Left ventricle myocardium inferior (tissue), 1 donor: ENCODE measurements at regions not wholly inside any gene's neighbourhood (a gene's known extent, or its start where the extent isn't known, plus 50 kb on each side); places are given as distances from the start of the nearest gene placed in this dataset.

Source experiments
- DNase-seq: peaks from one replicate; pipeline ENCODE4 v3.0.0-alpha.2; 2020
- H3K27ac ChIP-seq: fragments of 200-600 bp; replicated peaks from 2 replicates; pipeline ENCODE4 v1.8.0; 2021
- H3K27me3 ChIP-seq: fragments of 200-600 bp; 2 replicates; pipeline ENCODE4 v1.8.0; 2021; ENCODE audit warnings: low read depth
- H3K36me3 ChIP-seq: fragments of 200-600 bp; 2 replicates; pipeline ENCODE4 v1.8.0; 2021
- H3K4me1 ChIP-seq: fragments of 200-600 bp; 2 replicates; pipeline ENCODE4 v1.8.0; 2021
- H3K4me3 ChIP-seq: fragments of 200-600 bp; 2 replicates; pipeline ENCODE4 v1.8.0; 2021; ENCODE audit warnings: mild to moderate bottlenecking, moderate library complexity
- H3K9me3 ChIP-seq: fragments of 200-600 bp; replicated peaks from 2 replicates; pipeline ENCODE4 v1.8.0; 2021
- intact Hi-C: fragments of 100-400 bp; cut with micrococcal nuclease; formaldehyde crosslinking; loops from one replicate; pipeline ENCODE4 v1.11.0; 2022
- TF ChIP-seq, protein P1 (sequence below): fragments of 200-600 bp; IDR thresholded peaks from 2 replicates; pipeline ENCODE4 v1.8.0; 2021; ENCODE audit warnings: antibody characterized with exemption, mild to moderate bottlenecking, borderline replicate concordance
- donor health status: DM: no; HTN: yes; CAD: no; lungs with severe emphysema.

DNA sequence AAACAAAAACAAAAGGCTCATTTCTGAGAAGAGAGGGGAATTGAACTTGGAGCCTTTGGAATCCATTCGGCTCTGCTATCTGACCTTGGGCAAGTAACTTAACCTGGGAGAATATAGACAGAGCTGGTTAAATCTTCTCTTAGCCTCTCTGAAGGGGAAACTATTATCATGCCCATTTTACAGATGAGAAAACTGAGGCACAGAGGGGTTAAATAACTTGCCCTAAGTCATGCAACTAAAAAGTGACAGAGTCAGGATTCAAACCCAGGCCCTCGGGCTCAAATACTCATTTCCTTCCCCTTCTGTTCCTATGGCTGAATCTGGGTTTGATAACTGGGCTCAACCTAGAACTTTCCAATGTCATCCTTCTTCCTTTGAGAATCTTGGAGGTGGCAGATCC is 291.3 kb upstream of the MSX2 start:
- H3K36me3 ChIP-seq, result no peaks in the 10 kb centered on the region
- intact Hi-C loops, result no loop called here
- H3K4me1 ChIP-seq, result no peaks in the 10 kb centered on the region
- H3K4me3 ChIP-seq, result no peak overlapping the region
- no peak overlapping the region for H3K27ac ChIP-seq
- DNase-seq, result no peak
- H3K27me3 ChIP-seq, result peaks cover 84% of the 10 kb centered on the region
- TF ChIP-seq, protein P1, sequence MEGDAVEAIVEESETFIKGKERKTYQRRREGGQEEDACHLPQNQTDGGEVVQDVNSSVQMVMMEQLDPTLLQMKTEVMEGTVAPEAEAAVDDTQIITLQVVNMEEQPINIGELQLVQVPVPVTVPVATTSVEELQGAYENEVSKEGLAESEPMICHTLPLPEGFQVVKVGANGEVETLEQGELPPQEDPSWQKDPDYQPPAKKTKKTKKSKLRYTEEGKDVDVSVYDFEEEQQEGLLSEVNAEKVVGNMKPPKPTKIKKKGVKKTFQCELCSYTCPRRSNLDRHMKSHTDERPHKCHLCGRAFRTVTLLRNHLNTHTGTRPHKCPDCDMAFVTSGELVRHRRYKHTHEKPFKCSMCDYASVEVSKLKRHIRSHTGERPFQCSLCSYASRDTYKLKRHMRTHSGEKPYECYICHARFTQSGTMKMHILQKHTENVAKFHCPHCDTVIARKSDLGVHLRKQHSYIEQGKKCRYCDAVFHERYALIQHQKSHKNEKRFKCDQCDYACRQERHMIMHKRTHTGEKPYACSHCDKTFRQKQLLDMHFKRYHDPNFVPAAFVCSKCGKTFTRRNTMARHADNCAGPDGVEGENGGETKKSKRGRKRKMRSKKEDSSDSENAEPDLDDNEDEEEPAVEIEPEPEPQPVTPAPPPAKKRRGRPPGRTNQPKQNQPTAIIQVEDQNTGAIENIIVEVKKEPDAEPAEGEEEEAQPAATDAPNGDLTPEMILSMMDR, result no peak
- no peaks in the 10 kb centered on the region for H3K9me3 ChIP-seq

- Histone ChIP-seq H3K9me3 (peaks cover 4% of the 10 kb centered on the region), H3K27ac (no peak overlapping the region)
- intact Hi-C loops, result no loop called here
These were observed 287.6 kb upstream of the MSX2 start for GRCh38 chr5:174436750-174437149.

GRCh38 chr5:174444479-174445188 is 279.7 kb upstream of the MSX2 start:
- intact Hi-C loops, result no loop called here
- Histone ChIP-seq H3K27me3 (peaks cover 46% of the 10 kb centered on the region), H3K36me3 (no peaks in the 10 kb centered on the region), H3K4me1 (no peaks in the 10 kb centered on the region), H3K27ac (no peak overlapping the region), H3K9me3 (peaks cover 20% of the 10 kb centered on the region), H3K4me3 (no peak overlapping the region)
- no peak for DNase-seq
- TF ChIP-seq, protein P1, result no peak

More at GRCh38 chr5:174436750-174437149, 287.6 kb upstream of the MSX2 start:
- no peaks in the 10 kb centered on the region for H3K36me3 ChIP-seq
- peaks cover 57% of the 10 kb centered on the region for H3K27me3 ChIP-seq
- no peak for DNase-seq
- TF ChIP-seq, protein P1, result no peak
- no peaks in the 10 kb centered on the region for H3K4me1 ChIP-seq
- no peak overlapping the region for H3K4me3 ChIP-seq

- Histone ChIP-seq H3K4me1 (no peaks in the 10 kb centered on the region), H3K27me3 (peaks cover 54% of the 10 kb centered on the region), H3K36me3 (no peaks in the 10 kb centered on the region), H3K9me3 (peaks cover 28% of the 10 kb centered on the region), H3K4me3 (no peak overlapping the region), H3K27ac (no peak overlapping the region)
- intact Hi-C loops, result no loop called here
- TF ChIP-seq, protein P1, result no peak
- no peak for DNase-seq
These were observed 277.9 kb upstream of the MSX2 start for GRCh38 chr5:174446446-174446845.

DNA sequence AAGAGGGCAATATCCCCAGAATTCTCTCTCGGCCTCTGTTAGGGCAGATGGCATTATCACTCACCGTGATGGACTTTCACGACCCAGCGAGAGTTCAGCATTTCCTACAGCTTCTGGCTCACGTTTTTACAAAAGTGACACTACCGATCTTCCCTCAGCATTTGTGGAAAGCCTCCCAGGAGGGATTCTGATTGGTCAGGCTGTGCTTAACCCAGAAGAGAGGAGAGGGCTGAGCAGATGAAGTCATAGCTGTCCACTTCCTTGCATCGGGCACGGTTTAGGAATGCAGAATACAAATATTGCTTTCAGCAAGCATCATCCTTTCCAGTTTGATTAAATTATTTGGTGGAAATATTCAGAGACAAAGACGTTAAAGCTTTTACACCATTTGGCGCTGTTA is 277.4 kb upstream of the MSX2 start:
- TF ChIP-seq, protein P1, result no peak
- Histone ChIP-seq H3K36me3 (no peaks in the 10 kb centered on the region), H3K9me3 (peaks cover 22% of the 10 kb centered on the region), H3K27ac (no peak overlapping the region), H3K4me1 (no peaks in the 10 kb centered on the region), H3K27me3 (peaks cover 57% of the 10 kb centered on the region), H3K4me3 (no peak overlapping the region)
- intact Hi-C loops, result no loop called here
- DNase-seq, result no peak
